Vagina (tissue), 2 donors: ENCODE measurements at regions not wholly inside any gene's neighbourhood (a gene's known extent, or its start where the extent isn't known, plus 50 kb on each side); places are given as distances from the start of the nearest gene placed in this dataset.

ENCODE experiments used
- DNase-seq, 2 donors: peaks; one replicate each; pipeline ENCODE4 v3.0.0-alpha.2; 2017; ENCODE audit errors: extremely low spot score in 2 of 2
- H3K27ac ChIP-seq: fragments of 200-600 bp; sonication (generic); one replicate; pipeline ENCODE4 v1.5.1; 2019
- H3K27me3 ChIP-seq: fragments of 200-600 bp; sonication (generic); one replicate; pipeline ENCODE4 v1.5.1; 2019
- H3K36me3 ChIP-seq, 2 donors: fragments of 200-600 bp; sonication (generic); one replicate each; pipeline ENCODE4 v1.5.1; 2017 to 2019
- H3K4me1 ChIP-seq: fragments of 200-600 bp; sonication (generic); one replicate; pipeline ENCODE4 v1.5.1; 2019
- H3K4me3 ChIP-seq, 2 donors: fragments of 200-600 bp; sonication (generic); 1 replicate in 1 of 2; 2 replicates in 1 of 2; pipeline ENCODE4 v1.5.1; 2016 to 2019
- H3K9me3 ChIP-seq: fragments of 200-600 bp; sonication (generic); one replicate; pipeline ENCODE4 v1.5.1; 2019
- CTCF ChIP-seq, 3 experiments: fragments of 450-650 bp in 2 of 3; fragments of 200-600 bp in 1 of 3; sonication (generic) in 1 of 3; IDR thresholded peaks; one replicate each; pipeline ENCODE4 v1.5.1; 2017 to 2019; ENCODE audit warnings: antibody characterized with exemption in 3 of 3, mild to moderate bottlenecking in 2 of 3, moderate library complexity in 2 of 3
- POLR2A ChIP-seq, 2 donors: fragments of 450-650 bp; IDR thresholded peaks; one replicate each; pipeline ENCODE4 v1.6.1; 2017; ENCODE audit warnings: antibody characterized with exemption in 2 of 2, mild to moderate bottlenecking in 2 of 2, moderate library complexity in 2 of 2
- POLR2AphosphoS5 ChIP-seq, 2 donors: sonication (generic); formaldehyde crosslinking; IDR thresholded peaks; one replicate each; pipeline ENCODE4 v1.9.0; 2017; ENCODE audit warnings: antibody characterized with exemption in 2 of 2, mild to moderate bottlenecking in 2 of 2, low read depth in 1 of 2; ENCODE audit not compliant: insufficient read depth in 1 of 2
- intact Hi-C: fragments of 100-400 bp; cut with DNase I; formaldehyde crosslinking; loops from one replicate; pipeline ENCODE4 v1.15.1; 2023

GRCh38 chr7:156129522-156129921, 317.3 kb upstream of the SHH start:
- intact Hi-C loops: no loop called here
- Histone ChIP-seq H3K4me1 (no peaks in the 10 kb centered on the region), H3K9me3 (no peaks in the 10 kb centered on the region), H3K27me3 (no peaks in the 10 kb centered on the region), H3K27ac (no peak overlapping the region), H3K4me3 (no peak overlapping the region), H3K36me3 (no peaks in the 10 kb centered on the region)
- no peak for TF ChIP-seq POLR2A (IDR thresholded peaks at IDR 0.05)
- DNase-seq: peak in 1 of 2 donors; percentile 52

- H3K27ac ChIP-seq: no peak overlapping the region
- DNase-seq: no peak
- no peaks in the 10 kb centered on the region for H3K9me3 ChIP-seq
- H3K4me3 ChIP-seq: no peak overlapping the region
- intact Hi-C loops: no loop called here
- H3K4me1 ChIP-seq: no peaks in the 10 kb centered on the region
- TF ChIP-seq POLR2A (IDR thresholded peaks at IDR 0.05): no peak
- no peak for TF ChIP-seq POLR2AphosphoS5 (IDR thresholded peaks at IDR 0.05; ENCODE audit: insufficient read depth in 1 of 2, low read depth in 1 of 2)
- TF ChIP-seq CTCF (IDR thresholded peaks at IDR 0.05): no peak
- no peaks in the 10 kb centered on the region for H3K27me3 ChIP-seq
- H3K36me3 ChIP-seq: no peaks in the 10 kb centered on the region
Measured at GRCh38 chr7:156128496-156128895, 316.2 kb upstream of the SHH start.

GRCh38 chr7:156127166-156128134, 315.2 kb upstream of the SHH start:
- Histone ChIP-seq H3K27ac (no peak overlapping the region), H3K27me3 (no peaks in the 10 kb centered on the region), H3K9me3 (no peaks in the 10 kb centered on the region), H3K4me3 (no peak overlapping the region), H3K4me1 (no peaks in the 10 kb centered on the region), H3K36me3 (no peaks in the 10 kb centered on the region)
- intact Hi-C loops: no loop called here
- TF ChIP-seq POLR2A (IDR thresholded peaks at IDR 0.05) (no peak), CTCF (IDR thresholded peaks at IDR 0.05) (no peak), POLR2AphosphoS5 (IDR thresholded peaks at IDR 0.05; ENCODE audit: insufficient read depth in 1 of 2, low read depth in 1 of 2) (no peak)
- peak in 1 of 2 donors; percentile 85 for DNase-seq

GRCh38 chr7:156125841-156126730, 313.8 kb upstream of the SHH start:
- Histone ChIP-seq H3K27me3 (no peaks in the 10 kb centered on the region), H3K9me3 (no peaks in the 10 kb centered on the region), H3K4me3 (no peak overlapping the region), H3K4me1 (no peaks in the 10 kb centered on the region), H3K27ac (no peak overlapping the region), H3K36me3 (no peaks in the 10 kb centered on the region)
- TF ChIP-seq POLR2AphosphoS5 (IDR thresholded peaks at IDR 0.05; ENCODE audit: insufficient read depth in 1 of 2, low read depth in 1 of 2): no peak
- no peak for TF ChIP-seq POLR2A (IDR thresholded peaks at IDR 0.05)
- TF ChIP-seq CTCF (IDR thresholded peaks at IDR 0.05): no peak
- peak in 1 of 2 donors; percentile 64 for DNase-seq
- intact Hi-C loops: no loop called here

GRCh38 chr7:156124356-156124755, 312.1 kb upstream of the SHH start:
- TF ChIP-seq POLR2A (IDR thresholded peaks at IDR 0.05): no peak
- intact Hi-C loops: no loop called here
- Histone ChIP-seq H3K9me3 (no peaks in the 10 kb centered on the region), H3K36me3 (no peaks in the 10 kb centered on the region), H3K27ac (no peak overlapping the region), H3K4me1 (no peaks in the 10 kb centered on the region), H3K27me3 (no peaks in the 10 kb centered on the region), H3K4me3 (no peak overlapping the region)
- peak in 1 of 2 donors; percentile 77 for DNase-seq
